ENCODE measurements at regions not wholly inside any gene's neighbourhood (a gene's known extent, or its start where the extent isn't known, plus 50 kb on each side); places are given as distances from the start of the nearest gene placed in this dataset.

- H3K9me2 ChIP-seq (ENCODE audit: insufficient read depth), result no peaks in the 10 kb centered on the region
- H3F3A ChIP-seq (ENCODE audit: insufficient read depth), result peaks cover 9% of the 10 kb centered on the region
- H3K4me3 ChIP-seq, result no peak overlapping the region
- no peak overlapping the region for H3K9ac ChIP-seq
- H3K4me1 ChIP-seq (ENCODE audit: insufficient read depth), result peaks cover 3% of the 10 kb centered on the region
- WGBS, 2 experiments (ENCODE audit: low coverage in 1 of 2, low lambda C conversion rate in 2 of 2, missing lambda C conversion rate in 2 of 2), result 90 to 92% methylated on average over 10 of the region's 10 CpGs
- no peaks in the 10 kb centered on the region for H3K9me3 ChIP-seq (ENCODE audit: low read depth)
- no peaks in the 10 kb centered on the region for H4K20me1 ChIP-seq (ENCODE audit: insufficient read depth)
- H3K27ac ChIP-seq, result no peak overlapping the region
- TF ChIP-seq EZH2phosphoT487 (IDR thresholded peaks at IDR 0.05; ENCODE audit: insufficient read depth, low read depth), result no peak
- no peak for TF ChIP-seq EZH2 (IDR thresholded peaks at IDR 0.05; ENCODE audit: insufficient read depth, poor library complexity, severe bottlenecking)
- in situ Hi-C loops (cut with MboI), result no loop called here
- H3K27me3 ChIP-seq (replicated peaks; ENCODE audit: insufficient read depth), result no peaks in the 10 kb centered on the region
- H3K4me2 ChIP-seq (ENCODE audit: unreplicated experiment), result no peak overlapping the region
- DNase-seq, result no peak
- no peak overlapping the region for H2AFZ ChIP-seq
- H3K36me3 ChIP-seq (ENCODE audit: low read depth), result no peaks in the 10 kb centered on the region
- H3K79me2 ChIP-seq (ENCODE audit: insufficient read depth), result no peaks in the 10 kb centered on the region
Measured at GRCh38 chr9:81782313-81782995, 93.1 kb upstream of the TLE1 start.

DNA sequence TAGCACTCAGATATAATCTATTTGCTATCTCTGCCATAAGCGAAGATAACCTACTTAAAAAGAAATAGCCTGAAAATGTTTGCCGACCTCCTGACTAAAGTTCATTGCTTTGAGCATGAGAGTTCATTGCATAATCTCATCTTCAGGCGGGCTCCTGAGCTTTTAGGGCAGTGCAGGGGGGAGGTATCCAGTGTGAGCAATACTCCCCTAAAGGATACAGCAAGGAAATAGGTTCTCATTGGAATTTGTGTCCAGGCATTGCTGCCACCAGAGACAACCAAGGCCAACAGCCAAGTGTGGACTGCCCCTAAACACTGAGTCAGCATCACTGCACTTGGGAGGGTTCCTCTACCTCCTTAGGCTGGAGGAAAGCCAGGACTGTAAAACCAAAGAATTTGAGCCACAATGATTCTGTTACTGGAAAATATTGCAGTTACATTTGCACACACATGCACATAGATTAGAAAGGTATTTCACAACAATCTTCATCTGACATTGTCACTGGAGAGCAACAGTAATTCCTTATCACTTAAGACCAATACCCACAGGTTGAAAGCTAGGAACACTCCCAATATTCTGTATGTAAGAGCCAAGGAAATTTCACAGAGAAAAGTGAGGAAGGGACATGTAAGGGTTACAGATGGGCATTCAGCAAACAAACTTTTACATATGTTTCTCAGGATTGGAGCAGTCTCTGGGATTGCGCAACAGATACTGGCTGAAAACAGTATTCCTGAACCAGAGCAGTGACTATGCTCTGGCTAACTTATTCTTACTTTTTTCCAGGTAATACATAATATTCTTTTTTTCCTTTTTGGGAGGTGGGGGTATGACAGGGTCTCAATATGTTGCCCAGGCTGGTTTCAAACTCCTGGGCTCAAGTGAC, 98.6 kb upstream of the TLE1 start:
- in situ Hi-C loops (cut with MboI), result no loop called here
- Histone ChIP-seq H3K4me2 (ENCODE audit: unreplicated experiment) (peak overlapping the region; percentile 55), H3K27me3 (replicated peaks; ENCODE audit: insufficient read depth) (no peaks in the 10 kb centered on the region), H3K36me3 (ENCODE audit: low read depth) (no peaks in the 10 kb centered on the region), H3K27ac (peak overlapping the region; percentile 52), H3K4me3 (no peak overlapping the region), H3K9ac (no peak overlapping the region), H3K9me2 (ENCODE audit: insufficient read depth) (no peaks in the 10 kb centered on the region), H2AFZ (no peak overlapping the region), H4K20me1 (ENCODE audit: insufficient read depth) (no peaks in the 10 kb centered on the region), H3K9me3 (ENCODE audit: low read depth) (no peaks in the 10 kb centered on the region), H3K79me2 (ENCODE audit: insufficient read depth) (no peaks in the 10 kb centered on the region), H3K4me1 (ENCODE audit: insufficient read depth) (peaks cover 26% of the 10 kb centered on the region), H3F3A (ENCODE audit: insufficient read depth) (peaks cover 37% of the 10 kb centered on the region)
- WGBS, 2 experiments (ENCODE audit: low coverage in 1 of 2, low lambda C conversion rate in 2 of 2, missing lambda C conversion rate in 2 of 2), result 48 to 62% methylated on average over 4 of the region's 4 CpGs
- DNase-seq, result peak; percentile 94
- TF ChIP-seq EZH2phosphoT487 (IDR thresholded peaks at IDR 0.05; ENCODE audit: insufficient read depth, low read depth) (no peak), EZH2 (IDR thresholded peaks at IDR 0.05; ENCODE audit: insufficient read depth, poor library complexity, severe bottlenecking) (no peak)

DNA sequence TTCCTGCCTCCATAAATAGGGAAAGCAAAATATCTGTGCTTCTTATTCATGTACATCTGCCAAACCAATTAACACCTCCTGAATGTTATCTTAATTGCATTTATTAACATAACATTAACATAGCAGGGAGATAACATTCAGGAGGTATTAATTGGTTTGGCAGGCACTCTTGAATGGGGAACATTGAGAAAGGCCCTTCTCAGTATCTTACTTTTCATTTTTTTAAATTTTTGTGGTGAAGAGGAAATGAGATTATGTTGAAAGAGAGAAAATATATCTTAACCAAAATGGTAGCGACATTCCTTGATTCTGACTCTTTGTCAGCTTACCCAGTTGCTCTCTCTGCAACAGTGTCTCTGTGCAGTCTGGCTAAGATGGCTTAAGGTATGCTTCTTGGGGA, 100.4 kb upstream of the TLE1 start:
- peak overlapping the region; percentile 34 for H3K4me2 ChIP-seq (ENCODE audit: unreplicated experiment)
- no peak overlapping the region for H3K9ac ChIP-seq
- WGBS, 2 experiments (ENCODE audit: low coverage in 1 of 2, low lambda C conversion rate in 2 of 2, missing lambda C conversion rate in 2 of 2), result 66 to 87% methylated on average over 1 of the region's 1 CpG
- H2AFZ ChIP-seq, result no peak overlapping the region
- H3K9me2 ChIP-seq (ENCODE audit: insufficient read depth), result no peaks in the 10 kb centered on the region
- no peaks in the 10 kb centered on the region for H3K36me3 ChIP-seq (ENCODE audit: low read depth)
- H3F3A ChIP-seq (ENCODE audit: insufficient read depth), result peaks cover 37% of the 10 kb centered on the region
- H3K9me3 ChIP-seq (ENCODE audit: low read depth), result no peaks in the 10 kb centered on the region
- H3K27ac ChIP-seq, result no peak overlapping the region
- H3K4me3 ChIP-seq, result no peak overlapping the region
- H3K79me2 ChIP-seq (ENCODE audit: insufficient read depth), result no peaks in the 10 kb centered on the region
- TF ChIP-seq EZH2phosphoT487 (IDR thresholded peaks at IDR 0.05; ENCODE audit: insufficient read depth, low read depth) (0 out of 2 replicates have a peak, but pooled peaks have one; percentile 49), EZH2 (IDR thresholded peaks at IDR 0.05; ENCODE audit: insufficient read depth, poor library complexity, severe bottlenecking) (no peak)
- no peaks in the 10 kb centered on the region for H4K20me1 ChIP-seq (ENCODE audit: insufficient read depth)
- peaks cover 26% of the 10 kb centered on the region for H3K4me1 ChIP-seq (ENCODE audit: insufficient read depth)
- H3K27me3 ChIP-seq (replicated peaks; ENCODE audit: insufficient read depth), result no peaks in the 10 kb centered on the region; the same call in 1 of the 2 replicates
- DNase-seq, result peak; percentile 67
- in situ Hi-C loops (cut with MboI), result no loop called here

DNA sequence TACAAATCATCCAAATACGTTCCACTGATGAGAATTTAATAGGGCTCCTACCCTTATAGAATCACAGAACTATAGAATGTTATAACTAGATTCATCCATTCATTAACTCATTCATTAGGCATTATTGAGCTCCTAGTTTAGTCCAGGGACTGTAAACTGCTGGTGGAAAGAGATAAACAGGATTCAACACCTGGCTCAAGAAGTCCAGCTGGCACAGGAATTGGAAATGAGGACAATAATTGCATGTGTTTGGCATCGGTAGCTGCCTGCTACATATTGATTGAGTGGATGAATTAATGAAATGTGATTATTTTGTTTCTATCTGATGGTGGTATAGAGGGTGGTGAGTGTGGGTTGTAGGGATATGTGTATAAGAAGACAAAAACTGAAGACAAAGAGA, 100.8 kb upstream of the TLE1 start:
- Histone ChIP-seq H3K4me3 (no peak overlapping the region), H4K20me1 (ENCODE audit: insufficient read depth) (no peaks in the 10 kb centered on the region), H3K27me3 (replicated peaks; ENCODE audit: insufficient read depth) (no peaks in the 10 kb centered on the region; the same call in 1 of the 2 replicates), H3K79me2 (ENCODE audit: insufficient read depth) (no peaks in the 10 kb centered on the region), H2AFZ (no peak overlapping the region), H3K9me3 (ENCODE audit: low read depth) (no peaks in the 10 kb centered on the region), H3K27ac (no peak overlapping the region), H3F3A (ENCODE audit: insufficient read depth) (peaks cover 37% of the 10 kb centered on the region), H3K9ac (no peak overlapping the region), H3K36me3 (ENCODE audit: low read depth) (no peaks in the 10 kb centered on the region), H3K4me2 (ENCODE audit: unreplicated experiment) (no peak overlapping the region), H3K4me1 (ENCODE audit: insufficient read depth) (peaks cover 26% of the 10 kb centered on the region), H3K9me2 (ENCODE audit: insufficient read depth) (no peaks in the 10 kb centered on the region)
- in situ Hi-C loops (cut with MboI), result no loop called here
- TF ChIP-seq EZH2 (IDR thresholded peaks at IDR 0.05; ENCODE audit: insufficient read depth, poor library complexity, severe bottlenecking), result no peak
- no peak for TF ChIP-seq EZH2phosphoT487 (IDR thresholded peaks at IDR 0.05; ENCODE audit: insufficient read depth, low read depth)
- DNase-seq, result no peak
- 84 to 91% methylated on average over 2 of the region's 2 CpGs for WGBS, 2 experiments (ENCODE audit: low coverage in 1 of 2, low lambda C conversion rate in 2 of 2, missing lambda C conversion rate in 2 of 2)

Measured in GM23248 (cell line).